CD4-positive, alpha-beta T cell (primary cell): ENCODE measurements at regions not wholly inside any gene's neighbourhood (a gene's known extent, or its start where the extent isn't known, plus 50 kb on each side); places are given as distances from the start of the nearest gene placed in this dataset.

Experiments
- ATAC-seq: fragments of 200-7000 bp; cut with Tn5 transposase; one replicate; pipeline ENCODE4 v1.10.0; 2022; ENCODE audit warnings: mild to moderate bottlenecking; ENCODE audit not compliant: poor library complexity
- CTCF ChIA-PET: fragments of 350-600 bp; sonication (Branson Sonifier 250); formaldehyde crosslinking; loops from one replicate; lab custom pipeline; 2021; ENCODE audit warnings: antibody characterized with exemption, inconsistent platforms; lab: Charles Lee
- POLR2A ChIA-PET: fragments of 350-600 bp; sonication (Branson Sonifier 250); formaldehyde crosslinking; loops from one replicate; lab custom pipeline; 2021; ENCODE audit warnings: antibody characterized with exemption, inconsistent platforms; lab: Charles Lee
- DNase-seq, 14 experiments: peaks; one replicate each; pipeline ENCODE4 v3.0.0-alpha.2; 2013 to 2020; ENCODE audit warnings: mixed read lengths in 2 of 14
- H3K27ac ChIP-seq, 2 donors: one replicate each; pipeline versions ENCODE4 v1.5.1 to v1.7.0; 2013; ENCODE audit warnings: low read length in 2 of 2, low read depth in 1 of 2, mild to moderate bottlenecking in 1 of 2
- H3K27me3 ChIP-seq, 2 experiments: 1 replicate in 1 of 2; 2 replicates in 1 of 2; pipeline versions ENCODE4 v1.6.1 to v1.7.0; 2013; ENCODE audit warnings: low read length in 2 of 2, control low read depth in 1 of 2, mild to moderate bottlenecking in 1 of 2, moderate library complexity in 1 of 2; ENCODE audit not compliant: insufficient read depth in 2 of 2, control insufficient read depth in 1 of 2
- H3K36me3 ChIP-seq: one replicate; pipeline ENCODE4 v1.6.1; 2013; ENCODE audit warnings: low read length, control low read depth; ENCODE audit not compliant: insufficient read depth
- H3K4me1 ChIP-seq: one replicate; pipeline ENCODE4 v1.6.1; 2013; ENCODE audit warnings: low read length, control low read depth; ENCODE audit not compliant: insufficient read depth
- H3K4me3 ChIP-seq: one replicate; pipeline ENCODE4 v1.5.1; 2013; ENCODE audit warnings: mild to moderate bottlenecking, low read length, moderate library complexity
- H3K9me3 ChIP-seq, 2 experiments: 1 replicate in 1 of 2; 2 replicates in 1 of 2; pipeline versions ENCODE4 v1.6.1 to v1.7.0; 2013; ENCODE audit warnings: low read length in 2 of 2, mild to moderate bottlenecking in 2 of 2, control low read depth in 1 of 2, moderate library complexity in 1 of 2; ENCODE audit not compliant: control insufficient read depth in 1 of 2, insufficient read depth in 1 of 2
- H3K27ac Mint-ChIP-seq: one replicate; pipeline ENCODE4 v1.8.0; 2020; ENCODE audit warnings: mixed read lengths
- H3K27me3 Mint-ChIP-seq: one replicate; pipeline ENCODE4 v1.8.0; 2021; ENCODE audit warnings: mixed read lengths
- H3K36me3 Mint-ChIP-seq: one replicate; pipeline ENCODE4 v1.8.0; 2021; ENCODE audit warnings: low read depth, mixed read lengths
- H3K4me1 Mint-ChIP-seq: one replicate; pipeline ENCODE4 v1.8.0; 2021; ENCODE audit warnings: low read depth, mixed read lengths
- H3K4me3 Mint-ChIP-seq: one replicate; pipeline ENCODE4 v1.8.0; 2020; ENCODE audit warnings: mild to moderate bottlenecking, mixed read lengths
- H3K9me3 Mint-ChIP-seq: one replicate; pipeline ENCODE4 v1.8.0; 2020; ENCODE audit warnings: mixed read lengths
- intact Hi-C, 2 experiments: fragments of 100-400 bp; cut with DNase I in 1 of 2; cut with micrococcal nuclease in 1 of 2; formaldehyde crosslinking; loops; one replicate each; pipeline versions ENCODE4 v1.15.1 to v1.9.0; 2023 to 2025; cut with DNase I, micrococcal nuclease
- TF ChIP-seq, protein P1 (sequence below): fragments of 200-600 bp; IDR thresholded peaks from one replicate; pipeline ENCODE4 v1.8.0; 2022; ENCODE audit warnings: antibody characterized with exemption, mild to moderate bottlenecking

DNA sequence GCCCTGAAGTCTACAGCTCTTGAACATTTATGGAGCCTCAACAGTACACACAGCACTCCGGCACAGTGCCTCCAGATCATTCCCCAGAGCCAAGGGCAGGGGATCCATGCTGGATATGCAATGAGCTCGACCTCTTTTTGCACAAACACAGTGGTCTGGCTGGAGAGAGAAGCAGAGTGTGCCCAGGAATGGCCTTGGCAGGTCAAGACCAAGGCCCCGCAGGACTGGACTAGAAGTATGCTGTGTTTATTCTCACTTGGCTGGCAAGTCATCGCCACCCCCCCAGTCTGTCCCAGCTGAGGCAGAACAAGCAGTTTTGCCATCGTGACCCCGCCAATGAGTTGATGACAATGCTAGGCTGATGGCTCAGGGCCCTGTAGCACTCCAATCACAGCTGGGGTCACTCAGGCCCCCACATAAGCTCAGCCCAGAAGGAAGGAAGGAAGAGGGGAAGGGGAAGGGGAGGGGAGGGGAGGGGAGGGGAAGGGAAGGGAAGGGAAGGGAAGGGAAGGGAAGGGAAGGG lies 212.1 kb downstream of the TTC32 start:
- Histone ChIP-seq H3K36me3 (no peaks in the 10 kb centered on the region), H3K4me1 (no peaks in the 10 kb centered on the region), H3K9me3 (no peaks in the 10 kb centered on the region), H3K27me3 (no peaks in the 10 kb centered on the region), H3K4me3 (no peak overlapping the region), H3K27ac (no peak overlapping the region)
- ATAC-seq, result no peak
- intact Hi-C loops, result no loop called here
- no peak for DNase-seq
- no peak overlapping the region for H3K4me3 Mint-ChIP-seq
- ChIA-PET CTCF (no interaction called here), POLR2A (no interaction called here)
- H3K9me3 Mint-ChIP-seq, result no peaks in the 10 kb centered on the region
- H3K36me3 Mint-ChIP-seq, result no peaks in the 10 kb centered on the region
- peaks cover 26% of the 10 kb centered on the region for H3K27me3 Mint-ChIP-seq
- no peaks in the 10 kb centered on the region for H3K4me1 Mint-ChIP-seq
- no peak overlapping the region for H3K27ac Mint-ChIP-seq
- TF ChIP-seq, protein P1, sequence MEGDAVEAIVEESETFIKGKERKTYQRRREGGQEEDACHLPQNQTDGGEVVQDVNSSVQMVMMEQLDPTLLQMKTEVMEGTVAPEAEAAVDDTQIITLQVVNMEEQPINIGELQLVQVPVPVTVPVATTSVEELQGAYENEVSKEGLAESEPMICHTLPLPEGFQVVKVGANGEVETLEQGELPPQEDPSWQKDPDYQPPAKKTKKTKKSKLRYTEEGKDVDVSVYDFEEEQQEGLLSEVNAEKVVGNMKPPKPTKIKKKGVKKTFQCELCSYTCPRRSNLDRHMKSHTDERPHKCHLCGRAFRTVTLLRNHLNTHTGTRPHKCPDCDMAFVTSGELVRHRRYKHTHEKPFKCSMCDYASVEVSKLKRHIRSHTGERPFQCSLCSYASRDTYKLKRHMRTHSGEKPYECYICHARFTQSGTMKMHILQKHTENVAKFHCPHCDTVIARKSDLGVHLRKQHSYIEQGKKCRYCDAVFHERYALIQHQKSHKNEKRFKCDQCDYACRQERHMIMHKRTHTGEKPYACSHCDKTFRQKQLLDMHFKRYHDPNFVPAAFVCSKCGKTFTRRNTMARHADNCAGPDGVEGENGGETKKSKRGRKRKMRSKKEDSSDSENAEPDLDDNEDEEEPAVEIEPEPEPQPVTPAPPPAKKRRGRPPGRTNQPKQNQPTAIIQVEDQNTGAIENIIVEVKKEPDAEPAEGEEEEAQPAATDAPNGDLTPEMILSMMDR, result no peak

DNA sequence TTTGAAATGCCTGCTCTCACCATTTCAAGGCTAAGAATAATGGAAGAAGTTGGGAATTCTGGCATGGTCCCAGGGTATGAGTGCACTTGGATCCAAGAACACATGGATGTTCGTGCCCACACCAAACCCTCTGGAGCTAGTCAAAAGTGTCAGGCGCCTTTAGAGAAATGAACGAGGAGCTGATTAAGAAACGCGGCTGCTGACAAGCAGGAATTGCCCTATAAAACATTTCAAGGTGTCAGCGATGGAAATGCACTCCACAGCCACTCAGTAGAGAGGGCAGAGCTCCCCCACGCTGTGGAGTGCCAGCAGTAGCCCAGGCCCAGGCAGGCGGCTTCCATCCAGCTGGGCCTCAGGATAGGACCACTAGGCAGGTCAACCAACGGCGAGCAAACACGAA lies 213.7 kb downstream of the TTC32 start:
- POLR2A ChIA-PET, result no interaction called here
- DNase-seq (no peak), ATAC-seq (no peak)
- no peak overlapping the region for H3K27ac Mint-ChIP-seq
- H3K27ac ChIP-seq, result no peak overlapping the region
- intact Hi-C loops, result no loop called here
- no peaks in the 10 kb centered on the region for H3K9me3 ChIP-seq
- no peak overlapping the region for H3K4me3 Mint-ChIP-seq
- TF ChIP-seq, protein P1, result no peak
- H3K36me3 Mint-ChIP-seq, result no peaks in the 10 kb centered on the region
- H3K9me3 Mint-ChIP-seq, result no peaks in the 10 kb centered on the region
- no peaks in the 10 kb centered on the region for H3K36me3 ChIP-seq
- H3K4me1 ChIP-seq, result no peaks in the 10 kb centered on the region
- no peak overlapping the region for H3K4me3 ChIP-seq
- no peaks in the 10 kb centered on the region for H3K27me3 ChIP-seq
- H3K27me3 Mint-ChIP-seq, result peaks cover 26% of the 10 kb centered on the region
- no peaks in the 10 kb centered on the region for H3K4me1 Mint-ChIP-seq
- CTCF ChIA-PET, result interaction anchor here (0.5 kb wide), 1 partner anchor 548 kb away, joined by 3 read pairs; no protein-coding TSS in a partner anchor

DNA sequence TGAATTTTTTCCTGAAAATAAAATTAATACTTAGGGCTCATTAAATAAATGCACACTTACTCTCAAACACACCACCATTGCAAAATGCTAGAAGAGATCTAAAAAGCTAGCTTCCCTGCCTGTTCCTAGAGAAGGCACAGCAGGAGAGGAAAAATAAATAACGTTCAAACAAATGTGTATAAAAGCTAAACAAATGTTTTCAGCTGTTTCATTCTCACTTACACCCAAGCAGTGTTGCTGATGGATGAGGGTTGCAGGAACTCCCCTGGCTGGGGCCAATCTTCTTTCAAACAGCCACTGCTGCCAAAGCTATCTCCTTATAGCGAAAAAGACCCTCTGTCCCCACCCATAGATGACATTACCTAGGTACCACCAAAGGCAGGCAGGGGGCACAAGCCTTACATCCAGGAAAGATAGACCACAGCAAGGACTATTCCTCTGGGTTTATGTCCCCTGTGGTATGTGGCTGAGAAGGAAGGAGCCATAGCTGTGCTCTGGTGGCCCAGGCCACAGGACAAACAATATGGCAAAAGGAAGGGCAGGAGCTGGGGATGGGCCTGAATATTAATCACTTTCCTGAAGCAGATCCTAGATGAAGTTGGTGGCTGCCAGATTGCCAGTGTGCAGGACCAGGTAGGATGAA lies 214.6 kb downstream of the TTC32 start:
- Histone ChIP-seq H3K36me3 (no peaks in the 10 kb centered on the region), H3K9me3 (no peaks in the 10 kb centered on the region), H3K27ac (no peak overlapping the region), H3K4me3 (no peak overlapping the region), H3K27me3 (no peaks in the 10 kb centered on the region), H3K4me1 (no peaks in the 10 kb centered on the region)
- H3K27me3 Mint-ChIP-seq, result peaks cover 19% of the 10 kb centered on the region
- intact Hi-C loops, result no loop called here
- no peak overlapping the region for H3K27ac Mint-ChIP-seq
- no peak for DNase-seq
- TF ChIP-seq, protein P1, result no peak
- ATAC-seq, result no peak
- no peaks in the 10 kb centered on the region for H3K4me1 Mint-ChIP-seq
- ChIA-PET CTCF (no interaction called here), POLR2A (no interaction called here)
- H3K36me3 Mint-ChIP-seq, result no peaks in the 10 kb centered on the region
- no peaks in the 10 kb centered on the region for H3K9me3 Mint-ChIP-seq
- H3K4me3 Mint-ChIP-seq, result no peak overlapping the region
